ENCODE measurements at regions not wholly inside any gene's neighbourhood (a gene's known extent, or its start where the extent isn't known, plus 50 kb on each side); places are given as distances from the start of the nearest gene placed in this dataset.

DNA sequence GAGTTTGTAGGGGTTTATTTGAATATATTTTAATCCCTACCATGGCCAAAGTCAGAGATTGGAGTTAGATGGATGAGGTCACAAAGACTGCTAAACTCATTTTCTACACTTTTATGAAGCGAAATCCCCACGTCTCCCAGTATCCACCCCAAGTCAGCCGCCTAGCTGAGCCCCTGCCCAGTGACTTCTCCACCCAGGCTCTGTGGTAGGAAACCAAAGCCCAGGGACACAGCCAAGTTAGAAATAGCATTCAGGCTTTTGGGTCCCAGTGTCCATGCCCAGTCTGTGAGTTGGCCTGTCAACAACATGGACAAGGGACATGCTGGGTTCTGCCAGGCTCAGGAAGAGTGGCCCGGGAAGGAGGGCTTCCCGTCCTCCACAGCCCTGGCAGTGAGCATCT lies 474.0 kb downstream of the FOXO1 start:
- no peak for FAIRE-seq
- dilution Hi-C loops (cut with MboI; ENCODE audit: extremely low pct_ligation_motif_present, low sequenced_read_pairs), result no loop called here
- Histone ChIP-seq H4K20me1 (ENCODE audit: control insufficient read depth, extremely low read depth, insufficient read depth, low read length) (no peaks in the 10 kb centered on the region), H3K27me3 (ENCODE audit: control insufficient read depth, extremely low read depth, insufficient read depth, low read length) (no peaks in the 10 kb centered on the region), H2AFZ (ENCODE audit: control insufficient read depth, low read length) (no peak overlapping the region), H3K79me2 (ENCODE audit: control insufficient read depth, insufficient read depth, low read length) (no peaks in the 10 kb centered on the region), H3K4me2 (ENCODE audit: control insufficient read depth, extremely low read depth, insufficient read depth, low read depth, low read length) (no peak overlapping the region), H3K9ac (ENCODE audit: control insufficient read depth, extremely low read depth, insufficient read depth, low read length) (no peak overlapping the region), H3K27ac (ENCODE audit: control insufficient read depth, insufficient read depth, low read length) (no peak overlapping the region), H3K36me3 (ENCODE audit: control insufficient read depth in 2 of 2, extremely low read depth in 1 of 2, insufficient read depth in 2 of 2, low read length in 2 of 2) (no peaks in the 10 kb centered on the region), H3K9me3 (ENCODE audit: control insufficient read depth, low read depth, low read length) (no peaks in the 10 kb centered on the region), H3K9me1 (ENCODE audit: control insufficient read depth, extremely low read depth, insufficient read depth, low read length) (no peaks in the 10 kb centered on the region), H3K4me3 (ENCODE audit: control insufficient read depth in 2 of 3, extremely low read depth in 1 of 3, insufficient read depth in 2 of 3, low read depth in 1 of 3, low read length in 3 of 3) (no peak overlapping the region), H3K4me1 (ENCODE audit: control insufficient read depth, extremely low read depth, insufficient read depth, low read length) (peaks cover 24% of the 10 kb centered on the region)
- no peak for DNase-seq (ENCODE audit: low read depth, low spot score)
- TF ChIP-seq, protein P1, sequence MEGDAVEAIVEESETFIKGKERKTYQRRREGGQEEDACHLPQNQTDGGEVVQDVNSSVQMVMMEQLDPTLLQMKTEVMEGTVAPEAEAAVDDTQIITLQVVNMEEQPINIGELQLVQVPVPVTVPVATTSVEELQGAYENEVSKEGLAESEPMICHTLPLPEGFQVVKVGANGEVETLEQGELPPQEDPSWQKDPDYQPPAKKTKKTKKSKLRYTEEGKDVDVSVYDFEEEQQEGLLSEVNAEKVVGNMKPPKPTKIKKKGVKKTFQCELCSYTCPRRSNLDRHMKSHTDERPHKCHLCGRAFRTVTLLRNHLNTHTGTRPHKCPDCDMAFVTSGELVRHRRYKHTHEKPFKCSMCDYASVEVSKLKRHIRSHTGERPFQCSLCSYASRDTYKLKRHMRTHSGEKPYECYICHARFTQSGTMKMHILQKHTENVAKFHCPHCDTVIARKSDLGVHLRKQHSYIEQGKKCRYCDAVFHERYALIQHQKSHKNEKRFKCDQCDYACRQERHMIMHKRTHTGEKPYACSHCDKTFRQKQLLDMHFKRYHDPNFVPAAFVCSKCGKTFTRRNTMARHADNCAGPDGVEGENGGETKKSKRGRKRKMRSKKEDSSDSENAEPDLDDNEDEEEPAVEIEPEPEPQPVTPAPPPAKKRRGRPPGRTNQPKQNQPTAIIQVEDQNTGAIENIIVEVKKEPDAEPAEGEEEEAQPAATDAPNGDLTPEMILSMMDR (optimal IDR thresholded peaks at IDR 0.05 in 1 of 3, IDR thresholded peaks at IDR 0.05 in 1 of 3, conservative IDR thresholded peaks at IDR 0.05 in 1 of 3; ENCODE audit: extremely low read depth in 1 of 3, insufficient read depth in 2 of 3, low read length in 3 of 3), result no peak
- no peak for TF ChIP-seq EZH2 (IDR thresholded peaks at IDR 0.05; ENCODE audit: low read length)

DNA sequence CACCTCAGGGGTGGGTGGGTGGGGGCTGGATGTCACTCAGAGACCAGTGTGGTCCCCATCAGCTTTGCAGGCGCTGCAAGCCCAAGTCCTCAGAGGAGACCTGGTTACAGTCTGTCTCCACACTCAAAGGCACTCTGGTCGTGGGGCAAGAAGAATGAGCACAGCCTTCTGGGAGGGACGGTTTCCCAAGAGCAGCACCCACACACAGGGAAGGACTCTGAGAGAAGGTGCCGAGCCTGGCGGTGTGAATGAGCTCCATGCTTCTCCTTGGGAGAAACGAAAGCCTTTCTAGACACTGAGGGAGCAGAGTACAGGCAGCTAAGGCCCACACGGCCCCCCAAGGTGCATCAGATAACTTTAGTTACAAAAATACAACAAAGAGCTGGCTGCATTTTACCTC lies 473.6 kb downstream of the FOXO1 start:
- no peak overlapping the region for H2AFZ ChIP-seq (ENCODE audit: control insufficient read depth, low read length)
- H3K27me3 ChIP-seq (ENCODE audit: control insufficient read depth, extremely low read depth, insufficient read depth, low read length), result no peaks in the 10 kb centered on the region
- H3K36me3 ChIP-seq (ENCODE audit: control insufficient read depth in 2 of 2, extremely low read depth in 1 of 2, insufficient read depth in 2 of 2, low read length in 2 of 2), result no peaks in the 10 kb centered on the region
- H4K20me1 ChIP-seq (ENCODE audit: control insufficient read depth, extremely low read depth, insufficient read depth, low read length), result no peaks in the 10 kb centered on the region
- no peak overlapping the region for H3K9ac ChIP-seq (ENCODE audit: control insufficient read depth, extremely low read depth, insufficient read depth, low read length)
- no peak overlapping the region for H3K4me3 ChIP-seq (ENCODE audit: control insufficient read depth in 2 of 3, extremely low read depth in 1 of 3, insufficient read depth in 2 of 3, low read depth in 1 of 3, low read length in 3 of 3)
- H3K79me2 ChIP-seq (ENCODE audit: control insufficient read depth, insufficient read depth, low read length), result no peaks in the 10 kb centered on the region
- H3K9me1 ChIP-seq (ENCODE audit: control insufficient read depth, extremely low read depth, insufficient read depth, low read length), result no peaks in the 10 kb centered on the region
- no peak for FAIRE-seq
- peaks cover 24% of the 10 kb centered on the region for H3K4me1 ChIP-seq (ENCODE audit: control insufficient read depth, extremely low read depth, insufficient read depth, low read length)
- no peaks in the 10 kb centered on the region for H3K9me3 ChIP-seq (ENCODE audit: control insufficient read depth, low read depth, low read length)
- dilution Hi-C loops (cut with MboI; ENCODE audit: extremely low pct_ligation_motif_present, low sequenced_read_pairs), result no loop called here
- no peak overlapping the region for H3K27ac ChIP-seq (ENCODE audit: control insufficient read depth, insufficient read depth, low read length)
- TF ChIP-seq, protein P1 (optimal IDR thresholded peaks at IDR 0.05 in 1 of 3, IDR thresholded peaks at IDR 0.05 in 1 of 3, conservative IDR thresholded peaks at IDR 0.05 in 1 of 3; ENCODE audit: extremely low read depth in 1 of 3, insufficient read depth in 2 of 3, low read length in 3 of 3), result no peak
- no peak for TF ChIP-seq EZH2 (IDR thresholded peaks at IDR 0.05; ENCODE audit: low read length)
- DNase-seq (ENCODE audit: low read depth, low spot score), result no peak
- H3K4me2 ChIP-seq (ENCODE audit: control insufficient read depth, extremely low read depth, insufficient read depth, low read depth, low read length), result no peak overlapping the region

All from keratinocyte (primary cell).